OCI-LY1 (cell line): ENCODE measurements at regions not wholly inside any gene's neighbourhood (a gene's known extent, or its start where the extent isn't known, plus 50 kb on each side); places are given as distances from the start of the nearest gene placed in this dataset.

Source experiments
- H2AFZ ChIP-seq: fragments of 200-600 bp; sonication (generic), shearing (Covaris generic); 2 replicates; pipeline ENCODE4 v1.6.0; 2014; ENCODE audit warnings: antibody characterized with exemption, mild to moderate bottlenecking, low read length
- H3F3A ChIP-seq: fragments of 200-600 bp; sonication (generic), shearing (Covaris generic); 2 replicates; pipeline ENCODE4 v1.6.0; 2014; ENCODE audit warnings: mild to moderate bottlenecking, antibody characterized with exemption, low read length, moderate library complexity; ENCODE audit not compliant: insufficient read depth
- H3K27ac ChIP-seq: fragments of 200-600 bp; sonication (generic); 2 replicates; pipeline ENCODE4 v1.5.1; 2014; ENCODE audit warnings: low read length, mixed run types, mild to moderate bottlenecking, low read depth; ENCODE audit not compliant: poor library complexity, severe bottlenecking
- H3K27me3 ChIP-seq: fragments of 200-600 bp; sonication (generic); 2 replicates; pipeline ENCODE4 v1.6.0; 2014; ENCODE audit warnings: antibody characterized with exemption, mild to moderate bottlenecking, low read length, moderate library complexity; ENCODE audit not compliant: insufficient read depth
- H3K36me3 ChIP-seq: fragments of 200-600 bp; sonication (generic); 2 replicates; pipeline ENCODE4 v1.6.1; 2014; ENCODE audit warnings: mild to moderate bottlenecking, antibody characterized with exemption, low read length, moderate library complexity, mixed read lengths; ENCODE audit not compliant: insufficient read depth
- H3K4me1 ChIP-seq: fragments of 200-600 bp; sonication (generic); 2 replicates; pipeline ENCODE4 v1.5.1; 2014; ENCODE audit warnings: mild to moderate bottlenecking, low read length, moderate library complexity; ENCODE audit not compliant: insufficient read depth, severe bottlenecking
- H3K4me2 ChIP-seq: fragments of 200-600 bp; sonication (generic), shearing (Covaris generic); 2 replicates; pipeline ENCODE4 v1.6.1; 2014; ENCODE audit warnings: low read length
- H3K4me3 ChIP-seq: fragments of 200-600 bp; sonication (generic); 2 replicates; pipeline ENCODE4 v1.5.1; 2014; ENCODE audit warnings: low read length, low read depth, mild to moderate bottlenecking, mixed read lengths; ENCODE audit not compliant: poor library complexity, severe bottlenecking
- H3K79me2 ChIP-seq: fragments of 200-600 bp; shearing (Covaris generic); 2 replicates; pipeline ENCODE4 v1.6.1; 2016; ENCODE audit warnings: mixed run types, low read length, mixed read lengths; ENCODE audit not compliant: insufficient read depth
- H3K9ac ChIP-seq: fragments of 200-600 bp; sonication (generic), shearing (Covaris generic); 2 replicates; pipeline ENCODE4 v1.6.1; 2014; ENCODE audit warnings: mild to moderate bottlenecking, low read length, mixed read lengths
- H3K9me2 ChIP-seq: fragments of 200-600 bp; sonication (generic), shearing (Covaris generic); 2 replicates; pipeline ENCODE4 v1.6.1; 2014; ENCODE audit warnings: low read depth, mild to moderate bottlenecking, low read length, mixed read lengths
- H3K9me3 ChIP-seq: fragments of 200-600 bp; shearing (Covaris generic); 2 replicates; pipeline ENCODE4 v1.6.1; 2014; ENCODE audit warnings: low read length, mixed read lengths
- H4K20me1 ChIP-seq: fragments of 200-600 bp; sonication (generic), shearing (Covaris generic); 2 replicates; pipeline ENCODE4 v1.6.0; 2016; ENCODE audit warnings: mild to moderate bottlenecking, low read length; ENCODE audit not compliant: insufficient read depth
- EZH2 ChIP-seq: fragments of 200-600 bp; sonication (generic), shearing (Covaris generic); IDR thresholded peaks from 2 replicates; pipeline ENCODE4 v1.8.0; 2017; ENCODE audit warnings: borderline replicate concordance, mixed run types, mild to moderate bottlenecking, antibody characterized with exemption, low read length, moderate library complexity, mixed read lengths
- TF ChIP-seq, protein P1 (sequence below): fragments of 200-600 bp; sonication (generic), shearing (Covaris generic); IDR thresholded peaks from 2 replicates; pipeline ENCODE4 v1.5.1; 2017; ENCODE audit warnings: mild to moderate bottlenecking, antibody characterized with exemption, low read length, moderate library complexity, mixed read lengths

DNA sequence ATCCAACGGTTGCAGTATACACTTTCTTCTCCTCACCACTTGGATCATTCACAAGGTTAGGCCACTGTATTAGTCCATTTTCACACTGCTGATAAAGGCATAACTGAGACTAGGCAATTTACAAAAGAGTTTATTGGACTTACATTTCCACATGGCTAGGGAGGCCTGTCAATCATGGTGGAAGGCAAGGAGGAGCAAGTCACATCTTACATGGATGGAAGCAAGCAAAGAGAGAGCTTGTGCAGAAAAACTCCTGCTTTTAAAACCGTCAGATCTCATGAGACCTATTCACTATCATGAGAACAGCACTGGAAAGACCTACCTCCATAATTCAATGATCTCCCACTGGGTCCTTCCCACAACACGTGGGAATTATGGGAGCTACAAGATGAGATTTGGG is 81.8 kb upstream of the DAP start:
- no peaks in the 10 kb centered on the region for H3K27me3 ChIP-seq
- H3F3A ChIP-seq = no peaks in the 10 kb centered on the region
- H3K9ac ChIP-seq = no peak overlapping the region
- H3K9me3 ChIP-seq = no peaks in the 10 kb centered on the region
- no peaks in the 10 kb centered on the region for H3K4me1 ChIP-seq
- no peaks in the 10 kb centered on the region for H3K9me2 ChIP-seq
- no peaks in the 10 kb centered on the region for H3K79me2 ChIP-seq
- no peak overlapping the region for H3K4me3 ChIP-seq
- no peak overlapping the region for H3K4me2 ChIP-seq
- H2AFZ ChIP-seq = no peak overlapping the region
- TF ChIP-seq EZH2 = no peak
- TF ChIP-seq, protein P1, sequence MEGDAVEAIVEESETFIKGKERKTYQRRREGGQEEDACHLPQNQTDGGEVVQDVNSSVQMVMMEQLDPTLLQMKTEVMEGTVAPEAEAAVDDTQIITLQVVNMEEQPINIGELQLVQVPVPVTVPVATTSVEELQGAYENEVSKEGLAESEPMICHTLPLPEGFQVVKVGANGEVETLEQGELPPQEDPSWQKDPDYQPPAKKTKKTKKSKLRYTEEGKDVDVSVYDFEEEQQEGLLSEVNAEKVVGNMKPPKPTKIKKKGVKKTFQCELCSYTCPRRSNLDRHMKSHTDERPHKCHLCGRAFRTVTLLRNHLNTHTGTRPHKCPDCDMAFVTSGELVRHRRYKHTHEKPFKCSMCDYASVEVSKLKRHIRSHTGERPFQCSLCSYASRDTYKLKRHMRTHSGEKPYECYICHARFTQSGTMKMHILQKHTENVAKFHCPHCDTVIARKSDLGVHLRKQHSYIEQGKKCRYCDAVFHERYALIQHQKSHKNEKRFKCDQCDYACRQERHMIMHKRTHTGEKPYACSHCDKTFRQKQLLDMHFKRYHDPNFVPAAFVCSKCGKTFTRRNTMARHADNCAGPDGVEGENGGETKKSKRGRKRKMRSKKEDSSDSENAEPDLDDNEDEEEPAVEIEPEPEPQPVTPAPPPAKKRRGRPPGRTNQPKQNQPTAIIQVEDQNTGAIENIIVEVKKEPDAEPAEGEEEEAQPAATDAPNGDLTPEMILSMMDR = no peak
- H4K20me1 ChIP-seq = no peaks in the 10 kb centered on the region
- no peaks in the 10 kb centered on the region for H3K36me3 ChIP-seq
- H3K27ac ChIP-seq = no peak overlapping the region

DNA sequence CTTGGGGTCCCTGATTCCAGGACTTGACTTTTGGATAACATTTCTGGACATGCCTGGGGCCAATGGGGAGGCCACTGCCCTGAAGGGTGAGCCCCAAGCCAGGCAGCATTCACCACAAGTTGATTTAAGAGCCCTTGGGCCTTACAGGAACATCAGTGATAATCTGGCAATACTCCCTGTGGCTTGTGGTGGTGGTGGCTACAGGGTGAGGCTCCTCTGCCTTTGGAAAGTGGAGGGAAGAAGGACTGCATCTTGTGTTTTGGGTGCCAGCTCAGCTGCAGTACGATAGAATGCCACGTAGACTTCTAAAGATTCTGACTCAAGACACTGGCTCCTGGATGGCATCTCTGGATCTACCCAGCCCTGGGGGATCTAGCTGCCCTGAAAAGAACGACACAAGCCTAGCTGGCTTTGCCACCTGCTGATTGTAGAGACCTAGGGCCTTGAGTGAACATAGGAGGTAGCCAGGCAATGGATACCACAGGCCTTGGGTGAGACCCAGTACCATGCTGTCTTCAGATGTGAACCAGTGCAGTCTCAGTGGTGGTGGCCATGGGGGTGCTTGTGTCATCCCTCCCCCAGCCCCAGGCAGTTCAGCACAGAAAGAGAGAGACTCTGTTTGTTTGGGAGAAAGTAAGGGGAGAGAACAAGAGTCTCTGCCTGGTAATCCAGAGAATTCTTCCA is 79.0 kb upstream of the DAP start:
- no peaks in the 10 kb centered on the region for H3K27me3 ChIP-seq
- H4K20me1 ChIP-seq = no peaks in the 10 kb centered on the region
- H3K9me3 ChIP-seq = no peaks in the 10 kb centered on the region
- H3K27ac ChIP-seq = no peak overlapping the region
- no peaks in the 10 kb centered on the region for H3K36me3 ChIP-seq
- no peaks in the 10 kb centered on the region for H3F3A ChIP-seq
- H2AFZ ChIP-seq = no peak overlapping the region
- H3K9ac ChIP-seq = no peak overlapping the region
- H3K4me1 ChIP-seq = no peaks in the 10 kb centered on the region
- no peaks in the 10 kb centered on the region for H3K79me2 ChIP-seq
- H3K4me2 ChIP-seq = no peak overlapping the region
- no peaks in the 10 kb centered on the region for H3K9me2 ChIP-seq
- no peak overlapping the region for H3K4me3 ChIP-seq
- TF ChIP-seq EZH2 = no peak
- TF ChIP-seq, protein P1 = no peak

- no peaks in the 10 kb centered on the region for H4K20me1 ChIP-seq
- no peaks in the 10 kb centered on the region for H3K9me2 ChIP-seq
- no peak overlapping the region for H3K9ac ChIP-seq
- no peaks in the 10 kb centered on the region for H3K79me2 ChIP-seq
- H3K27me3 ChIP-seq = no peaks in the 10 kb centered on the region
- H2AFZ ChIP-seq = no peak overlapping the region
- H3K4me2 ChIP-seq = no peak overlapping the region
- no peaks in the 10 kb centered on the region for H3K9me3 ChIP-seq
- no peak overlapping the region for H3K27ac ChIP-seq
- no peak overlapping the region for H3K4me3 ChIP-seq
- no peaks in the 10 kb centered on the region for H3F3A ChIP-seq
- no peak for TF ChIP-seq EZH2
- TF ChIP-seq, protein P1 = no peak
- H3K4me1 ChIP-seq = no peaks in the 10 kb centered on the region
- H3K36me3 ChIP-seq = no peaks in the 10 kb centered on the region
Observed at GRCh38 chr5:10839118-10839517, 78.1 kb upstream of the DAP start.
